Endothelial cell of umbilical vein (primary cell): ENCODE measurements at regions not wholly inside any gene's neighbourhood (a gene's known extent, or its start where the extent isn't known, plus 50 kb on each side); places are given as distances from the start of the nearest gene placed in this dataset.

Experiments used
- BruUV-seq: library from RNA; stranded (reverse); fragments of 400-500 nt; replicated peaks from 2 replicates; lab custom pipeline; 2021; lab: Mats Ljungman, UMichigan
- CTCF ChIA-PET: fragments of 300-600, 350-600 bp; sonication (Branson Sonifier 250); formaldehyde crosslinking; loops from one replicate; lab custom pipeline; 2021; ENCODE audit warnings: antibody characterized with exemption, inconsistent platforms; lab: Charles Lee
- POLR2A ChIA-PET: fragments of 300-600, 350-600 bp; sonication (Branson Sonifier 250); formaldehyde crosslinking; loops from one replicate; lab custom pipeline; 2021; ENCODE audit warnings: antibody characterized with exemption, inconsistent platforms; lab: Charles Lee
- DNase-seq: peaks from one replicate; pipeline ENCODE4 v3.0.0-alpha.2; 2011; ENCODE audit warnings: low read depth, low spot score
- FAIRE-seq: peaks from 2 replicates; lab custom pipeline; 2011; peaks lifted over from hg19 to GRCh38; lab: Jason Lieb, UNC
- H2AFZ ChIP-seq: 2 replicates; pipeline ENCODE4 v1.6.0; 2012; ENCODE audit warnings: low read depth, low read length, control low read depth, inconsistent platforms
- H3K27ac ChIP-seq: 2 replicates; pipeline ENCODE4 v1.5.1; 2011; ENCODE audit warnings: low read depth, mild to moderate bottlenecking, control low read depth, low read length, moderate library complexity; ENCODE audit not compliant: insufficient read depth
- H3K27me3 ChIP-seq, 2 experiments: 2 replicates each; pipeline versions ENCODE4 v1.6.0 to v1.6.1; 2011; ENCODE audit warnings: low read length in 2 of 2, mixed read lengths in 1 of 2; ENCODE audit not compliant: control insufficient read depth in 2 of 2, insufficient read depth in 2 of 2
- H3K36me3 ChIP-seq, 2 experiments: 2 replicates in 1 of 2; 3 replicates in 1 of 2; pipeline ENCODE4 v1.5.1; 2011; ENCODE audit warnings: low read length in 2 of 2, mild to moderate bottlenecking in 1 of 2, moderate library complexity in 1 of 2; ENCODE audit not compliant: control insufficient read depth in 2 of 2, insufficient read depth in 2 of 2; ENCODE audit errors: extremely low read depth in 1 of 2
- H3K4me1 ChIP-seq: 3 replicates; pipeline ENCODE4 v1.5.1; 2011; ENCODE audit warnings: mild to moderate bottlenecking, low read length; ENCODE audit not compliant: control insufficient read depth, insufficient read depth; ENCODE audit errors: extremely low read depth
- H3K4me2 ChIP-seq: 2 replicates; pipeline ENCODE4 v1.6.1; 2011; ENCODE audit warnings: low read length, control low read depth, mixed read lengths; ENCODE audit not compliant: insufficient read depth
- H3K4me3 ChIP-seq, 3 experiments: fragments of 200-600 bp in 1 of 3; sonication (generic), shearing (Covaris generic) in 1 of 3; replicated peaks in 1 of 3; 2 replicates each; pipeline ENCODE4 v1.5.1; 2011 to 2016; ENCODE audit warnings: control low read depth in 3 of 3, low read length in 3 of 3, mild to moderate bottlenecking in 2 of 3, inconsistent platforms in 1 of 3, low read depth in 1 of 3, moderate library complexity in 1 of 3; ENCODE audit not compliant: insufficient read depth in 1 of 3
- H3K79me2 ChIP-seq: 2 replicates; pipeline ENCODE4 v1.6.0; 2012; ENCODE audit warnings: low read length, inconsistent platforms; ENCODE audit not compliant: control insufficient read depth, insufficient read depth
- H3K9ac ChIP-seq: replicated peaks from 2 replicates; pipeline ENCODE3; 2011; ENCODE audit warnings: low read length, control low read depth; ENCODE audit not compliant: insufficient read depth; ENCODE audit errors: extremely low read depth
- H3K9me1 ChIP-seq: replicated peaks from 3 replicates; pipeline ENCODE4 v1.6.0; 2011; ENCODE audit warnings: mild to moderate bottlenecking, low read length; ENCODE audit not compliant: control insufficient read depth, insufficient read depth; ENCODE audit errors: extremely low read depth
- H3K9me3 ChIP-seq: replicated peaks from 2 replicates; pipeline ENCODE4 v1.5.1; 2012; ENCODE audit warnings: low read length, inconsistent platforms; ENCODE audit not compliant: control insufficient read depth, insufficient read depth
- H4K20me1 ChIP-seq: replicated peaks from 2 replicates; pipeline ENCODE3; 2011; ENCODE audit warnings: mild to moderate bottlenecking, low read length; ENCODE audit not compliant: control insufficient read depth, insufficient read depth; ENCODE audit errors: extremely low read depth
- CTCF ChIP-seq, 2 donors: IDR thresholded peaks; 1 replicate in 1 of 2; 2 replicates in 1 of 2; pipeline ENCODE4 v1.5.1; 2011; ENCODE audit warnings: low read length in 2 of 2, mild to moderate bottlenecking in 2 of 2, moderate library complexity in 2 of 2, control low read depth in 1 of 2, inconsistent platforms in 1 of 2, low read depth in 1 of 2; ENCODE audit not compliant: insufficient read depth in 1 of 2; ENCODE audit errors: extremely low read depth in 1 of 2
- EZH2 ChIP-seq: IDR thresholded peaks from 2 replicates; pipeline ENCODE4 v1.6.1; 2012; ENCODE audit warnings: borderline replicate concordance, low read depth, mild to moderate bottlenecking, moderate library complexity, low read length, inconsistent platforms; ENCODE audit not compliant: severe bottlenecking
- FOS ChIP-seq: IDR thresholded peaks from 2 replicates; pipeline ENCODE4 v1.6.1; 2011; ENCODE audit warnings: mild to moderate bottlenecking, low read length, moderate library complexity, borderline replicate concordance; ENCODE audit not compliant: insufficient read depth
- GATA2 ChIP-seq: IDR thresholded peaks from 2 replicates; pipeline ENCODE4 v1.7.0; 2011; ENCODE audit warnings: low read depth, mild to moderate bottlenecking, moderate library complexity, mixed read lengths, low read length; ENCODE audit not compliant: insufficient read length, insufficient read depth
- JUN ChIP-seq: IDR thresholded peaks from 2 replicates; pipeline ENCODE4 v1.6.1; 2011; ENCODE audit warnings: borderline replicate concordance, low read depth; ENCODE audit not compliant: insufficient read length, insufficient read depth
- MAX ChIP-seq: IDR thresholded peaks from 2 replicates; pipeline ENCODE4 v1.6.1; 2011; ENCODE audit not compliant: insufficient read depth, insufficient read length
- MYC ChIP-seq: IDR thresholded peaks from one replicate; pipeline ENCODE4 v1.6.1; 2011; ENCODE audit warnings: mild to moderate bottlenecking, low read depth, low read length
- POLR2A ChIP-seq: IDR thresholded peaks from 2 replicates; pipeline ENCODE4 v1.6.1; 2012; ENCODE audit warnings: low read depth, mild to moderate bottlenecking, control low read depth, low read length
- dilution Hi-C: fragments of 300-500 bp; cut with MboI; formaldehyde crosslinking; loops from one replicate; pipeline ENCODE4 v1.15.0; 2019; ENCODE audit warnings: low sequenced_read_pairs; ENCODE audit not compliant: extremely low pct_ligation_motif_present
- intact Hi-C: fragments of 100-400 bp; cut with micrococcal nuclease; formaldehyde crosslinking; loops from one replicate; pipeline ENCODE4 v1.10.0; 2022

GRCh38 chr3:59249004-59249403 is 199.2 kb upstream of the CFAP20DC start:
- H3K9me1 ChIP-seq = no peaks in the 10 kb centered on the region
- H3K27ac ChIP-seq = no peak overlapping the region
- H3K79me2 ChIP-seq = no peaks in the 10 kb centered on the region
- intact Hi-C loops (no loop called here), dilution Hi-C loops (no loop called here)
- H3K9me3 ChIP-seq = no peaks in the 10 kb centered on the region
- no peaks in the 10 kb centered on the region for H3K27me3 ChIP-seq
- H2AFZ ChIP-seq = peak overlapping the region; percentile 41
- peak; percentile 39 for DNase-seq
- ChIA-PET CTCF (no interaction called here), POLR2A (no interaction called here)
- H4K20me1 ChIP-seq = no peaks in the 10 kb centered on the region
- H3K4me2 ChIP-seq = no peak overlapping the region
- BruUV-seq = no TSS peak
- H3K4me3 ChIP-seq = no peak overlapping the region
- H3K9ac ChIP-seq = no peak overlapping the region
- no peaks in the 10 kb centered on the region for H3K36me3 ChIP-seq
- peaks cover 3% of the 10 kb centered on the region for H3K4me1 ChIP-seq
- TF ChIP-seq MAX (no peak), GATA2 (no peak), CTCF (IDR thresholded peaks at IDR 0.05; ENCODE audit: extremely low read depth in 1 of 2, insufficient read depth in 1 of 2, low read depth in 1 of 2, low read length in 2 of 2) (no peak), FOS (no peak), EZH2 (no peak), MYC (no peak), JUN (no peak), POLR2A (no peak)
- no peak for FAIRE-seq
